Chondrocyte (in vitro differentiated cells): ENCODE measurements at regions not wholly inside any gene's neighbourhood (a gene's known extent, or its start where the extent isn't known, plus 50 kb on each side); places are given as distances from the start of the nearest gene placed in this dataset.

Experiments
- DNase-seq: peaks from one replicate; pipeline ENCODE4 v3.0.0; 2021; ENCODE audit warnings: mixed read lengths, low spot score
- H3K27ac Mint-ChIP-seq: one replicate; pipeline ENCODE4 v1.8.0; 2021; ENCODE audit warnings: mild to moderate bottlenecking, moderate library complexity, mixed read lengths; ENCODE audit not compliant: unreplicated experiment
- H3K27me3 Mint-ChIP-seq: 2 replicates; pipeline ENCODE4 v1.8.0; 2021; ENCODE audit warnings: low read depth, mixed read lengths
- H3K36me3 Mint-ChIP-seq: 2 replicates; pipeline ENCODE4 v1.8.0; 2021; ENCODE audit warnings: low read depth, mixed read lengths
- H3K4me1 Mint-ChIP-seq: 2 replicates; pipeline ENCODE4 v1.8.0; 2021; ENCODE audit warnings: low read depth, mild to moderate bottlenecking, mixed read lengths
- H3K4me3 Mint-ChIP-seq: one replicate; pipeline ENCODE4 v1.8.0; 2021; ENCODE audit warnings: mild to moderate bottlenecking, moderate library complexity, mixed read lengths; ENCODE audit not compliant: unreplicated experiment
- H3K9me3 Mint-ChIP-seq: 2 replicates; pipeline ENCODE4 v1.8.0; 2021; ENCODE audit warnings: low read depth, mixed read lengths
- TF ChIP-seq, protein P1 (sequence below): fragments of 200-600 bp; sonication (generic); IDR thresholded peaks from 2 replicates; pipeline ENCODE4 v1.5.0; 2021; ENCODE audit warnings: antibody characterized with exemption, mild to moderate bottlenecking, moderate library complexity

DNA sequence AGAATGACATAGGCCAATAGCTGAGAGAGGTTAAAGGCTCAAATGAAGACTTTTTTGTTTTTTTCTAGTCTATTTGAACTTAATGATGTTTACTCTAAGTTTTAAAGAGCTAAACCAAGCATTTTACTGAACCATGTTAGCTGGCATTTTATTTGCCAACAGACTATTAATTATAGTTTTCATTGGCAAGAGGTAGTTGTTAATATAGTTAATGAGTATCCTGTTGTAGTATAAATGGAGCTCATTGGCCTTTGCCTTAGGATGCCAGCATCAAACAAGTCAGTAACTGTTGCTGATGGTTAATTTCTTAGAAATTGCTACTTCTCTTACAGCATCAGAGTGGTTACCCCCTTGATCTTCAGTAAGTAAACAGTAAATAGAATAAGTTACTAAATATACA is 339.0 kb upstream of the B3GALT2 start:
- Mint-ChIP-seq H3K27me3 (no peaks in the 10 kb centered on the region), H3K4me1 (peaks cover 3% of the 10 kb centered on the region), H3K36me3 (no peaks in the 10 kb centered on the region), H3K4me3 (no peak overlapping the region), H3K27ac (no peak overlapping the region), H3K9me3 (no peaks in the 10 kb centered on the region)
- DNase-seq: no peak
- TF ChIP-seq, protein P1, sequence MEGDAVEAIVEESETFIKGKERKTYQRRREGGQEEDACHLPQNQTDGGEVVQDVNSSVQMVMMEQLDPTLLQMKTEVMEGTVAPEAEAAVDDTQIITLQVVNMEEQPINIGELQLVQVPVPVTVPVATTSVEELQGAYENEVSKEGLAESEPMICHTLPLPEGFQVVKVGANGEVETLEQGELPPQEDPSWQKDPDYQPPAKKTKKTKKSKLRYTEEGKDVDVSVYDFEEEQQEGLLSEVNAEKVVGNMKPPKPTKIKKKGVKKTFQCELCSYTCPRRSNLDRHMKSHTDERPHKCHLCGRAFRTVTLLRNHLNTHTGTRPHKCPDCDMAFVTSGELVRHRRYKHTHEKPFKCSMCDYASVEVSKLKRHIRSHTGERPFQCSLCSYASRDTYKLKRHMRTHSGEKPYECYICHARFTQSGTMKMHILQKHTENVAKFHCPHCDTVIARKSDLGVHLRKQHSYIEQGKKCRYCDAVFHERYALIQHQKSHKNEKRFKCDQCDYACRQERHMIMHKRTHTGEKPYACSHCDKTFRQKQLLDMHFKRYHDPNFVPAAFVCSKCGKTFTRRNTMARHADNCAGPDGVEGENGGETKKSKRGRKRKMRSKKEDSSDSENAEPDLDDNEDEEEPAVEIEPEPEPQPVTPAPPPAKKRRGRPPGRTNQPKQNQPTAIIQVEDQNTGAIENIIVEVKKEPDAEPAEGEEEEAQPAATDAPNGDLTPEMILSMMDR: no peak

DNA sequence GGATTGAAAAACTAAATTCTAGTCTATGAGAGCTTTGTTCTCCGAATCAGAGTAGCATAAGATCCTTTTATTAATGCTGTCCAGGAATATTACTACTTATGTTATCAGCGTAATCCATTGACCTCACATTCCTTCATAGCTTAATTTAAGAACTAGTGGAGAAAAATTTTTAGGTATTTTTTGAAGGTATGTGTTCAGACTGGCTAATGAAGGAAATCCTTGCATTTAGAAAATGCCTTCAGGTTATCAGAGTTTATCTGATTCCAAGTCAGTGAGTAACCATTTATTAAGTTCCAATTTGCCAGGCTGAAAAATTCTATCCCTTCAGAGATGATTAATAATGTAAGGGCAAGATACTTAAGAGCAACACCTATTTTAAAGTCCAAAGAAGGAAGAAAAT is 338.2 kb upstream of the B3GALT2 start:
- no peaks in the 10 kb centered on the region for H3K27me3 Mint-ChIP-seq
- no peak for DNase-seq
- TF ChIP-seq, protein P1: no peak
- no peak overlapping the region for H3K27ac Mint-ChIP-seq
- H3K9me3 Mint-ChIP-seq: no peaks in the 10 kb centered on the region
- H3K4me1 Mint-ChIP-seq: peaks cover 8% of the 10 kb centered on the region
- no peaks in the 10 kb centered on the region for H3K36me3 Mint-ChIP-seq
- H3K4me3 Mint-ChIP-seq: no peak overlapping the region

DNA sequence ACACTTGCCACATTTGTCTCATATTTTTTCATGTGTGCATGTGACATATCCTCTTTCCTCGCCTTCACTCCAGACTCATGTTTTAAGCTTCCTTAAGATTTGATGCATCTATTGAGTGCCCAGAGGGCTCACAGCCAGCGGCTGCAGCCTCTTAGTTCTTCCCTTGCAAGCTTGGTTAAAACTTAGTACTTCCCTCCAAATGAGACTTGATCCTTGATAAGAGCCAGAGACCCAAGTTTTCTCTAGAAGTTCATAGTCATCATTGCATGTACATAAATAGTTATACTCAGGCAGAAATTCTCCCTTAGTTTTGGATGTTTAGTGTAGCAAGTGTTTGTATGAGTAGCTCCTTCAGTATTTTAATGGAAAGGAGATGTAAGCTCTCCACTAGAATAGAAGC is 337.6 kb upstream of the B3GALT2 start:
- H3K9me3 Mint-ChIP-seq: no peaks in the 10 kb centered on the region
- DNase-seq: no peak
- no peaks in the 10 kb centered on the region for H3K36me3 Mint-ChIP-seq
- TF ChIP-seq, protein P1: no peak
- no peak overlapping the region for H3K4me3 Mint-ChIP-seq
- peaks cover 8% of the 10 kb centered on the region for H3K4me1 Mint-ChIP-seq
- H3K27ac Mint-ChIP-seq: no peak overlapping the region
- no peaks in the 10 kb centered on the region for H3K27me3 Mint-ChIP-seq

DNA sequence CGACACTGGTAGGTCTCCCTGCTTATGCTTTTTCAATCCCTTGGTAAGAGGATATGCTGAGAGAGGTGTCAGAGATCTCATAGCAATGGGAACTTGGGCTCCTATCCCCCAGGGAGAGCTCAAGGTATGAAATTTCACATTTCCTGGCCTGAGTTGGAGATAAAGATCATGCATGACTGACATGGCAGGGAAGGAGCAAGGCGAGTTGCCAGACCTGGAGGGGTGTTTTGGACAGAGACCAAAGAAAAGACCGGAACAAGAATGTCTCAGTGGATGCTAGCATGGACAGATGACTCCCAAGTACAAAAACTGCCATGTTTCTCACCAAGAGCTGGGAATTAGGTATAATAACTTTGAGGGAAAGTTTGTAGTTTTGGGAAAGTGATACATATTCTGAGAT is 334.1 kb upstream of the B3GALT2 start:
- TF ChIP-seq, protein P1: no peak
- no peaks in the 10 kb centered on the region for H3K9me3 Mint-ChIP-seq
- peaks cover 8% of the 10 kb centered on the region for H3K4me1 Mint-ChIP-seq
- peak overlapping the region; percentile 0 for H3K27ac Mint-ChIP-seq
- DNase-seq: no peak
- H3K36me3 Mint-ChIP-seq: no peaks in the 10 kb centered on the region
- H3K27me3 Mint-ChIP-seq: no peaks in the 10 kb centered on the region
- H3K4me3 Mint-ChIP-seq: no peak overlapping the region

DNA sequence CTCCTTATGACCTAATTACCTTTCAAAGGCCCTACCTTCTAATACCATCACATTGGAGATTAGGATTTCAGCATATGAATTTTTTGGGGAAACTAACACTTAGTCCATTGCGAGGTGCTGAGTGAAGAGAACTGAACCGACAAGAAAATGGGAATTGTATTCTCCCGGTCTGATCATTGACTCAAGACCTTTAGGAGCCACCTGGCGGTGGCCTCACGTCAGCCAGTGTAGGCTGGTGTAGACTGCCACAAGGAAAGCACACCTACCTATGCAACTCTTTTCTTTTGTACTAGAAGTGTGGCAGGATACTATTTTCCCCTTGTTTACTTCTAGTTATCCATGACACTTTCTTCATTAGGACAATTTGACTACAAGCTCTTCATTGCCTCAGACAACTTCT is 333.5 kb upstream of the B3GALT2 start:
- DNase-seq: no peak
- peaks cover 8% of the 10 kb centered on the region for H3K4me1 Mint-ChIP-seq
- no peaks in the 10 kb centered on the region for H3K36me3 Mint-ChIP-seq
- H3K27ac Mint-ChIP-seq: no peak overlapping the region
- H3K9me3 Mint-ChIP-seq: no peaks in the 10 kb centered on the region
- H3K27me3 Mint-ChIP-seq: no peaks in the 10 kb centered on the region
- H3K4me3 Mint-ChIP-seq: no peak overlapping the region
- TF ChIP-seq, protein P1: no peak
